Gastroesophageal sphincter (tissue), 4 donors: ENCODE measurements at regions not wholly inside any gene's neighbourhood (a gene's known extent, or its start where the extent isn't known, plus 50 kb on each side); places are given as distances from the start of the nearest gene placed in this dataset.

Experiments used
- ATAC-seq: fragments of 150-250 bp; one replicate; pipeline ENCODE4 v1.9.1; 2016; ENCODE audit warnings: mild to moderate bottlenecking, moderate library complexity
- H3K27ac ChIP-seq, 4 donors: fragments of 200-600 bp; sonication (generic) in 3 of 4; 1 replicate in 3 of 4; 2 replicates in 1 of 4; pipeline ENCODE4 v1.5.1; 2016 to 2019
- H3K27me3 ChIP-seq: fragments of 200-600 bp; sonication (generic); one replicate; pipeline ENCODE4 v1.5.1; 2019
- H3K36me3 ChIP-seq, 2 donors: fragments of 200-600 bp; sonication (generic); one replicate each; pipeline ENCODE4 v1.5.1; 2019; ENCODE audit warnings: control low read depth in 1 of 2
- H3K4me1 ChIP-seq, 3 donors: fragments of 200-600 bp; sonication (generic); 1 replicate in 2 of 3; 2 replicates in 1 of 3; pipeline ENCODE4 v1.5.1; 2016 to 2019; ENCODE audit warnings: control low read depth in 2 of 3
- H3K4me3 ChIP-seq, 2 donors: fragments of 200-600 bp; sonication (generic); one replicate each; pipeline ENCODE4 v1.5.1; 2019; ENCODE audit warnings: mild to moderate bottlenecking in 1 of 2, moderate library complexity in 1 of 2
- H3K9me3 ChIP-seq, 3 donors: fragments of 200-600 bp; sonication (generic); one replicate each; pipeline ENCODE4 v1.5.1; 2017 to 2019; ENCODE audit warnings: control low read depth in 2 of 3
- CTCF ChIP-seq, 4 experiments: fragments of 200-600 bp in 2 of 4; fragments of 450-650 bp in 2 of 4; sonication (generic) in 1 of 4; IDR thresholded peaks; one replicate each; pipeline ENCODE4 v1.5.1; 2017 to 2019; ENCODE audit warnings: antibody characterized with exemption in 4 of 4, mild to moderate bottlenecking in 2 of 4, moderate library complexity in 2 of 4
- EP300 ChIP-seq: sonication (generic); formaldehyde crosslinking; IDR thresholded peaks from one replicate; pipeline ENCODE4 v1.6.1; 2017; ENCODE audit warnings: antibody characterized with exemption, mild to moderate bottlenecking
- POLR2A ChIP-seq, 2 donors: fragments of 450-650 bp; IDR thresholded peaks; one replicate each; pipeline ENCODE4 v1.6.1; 2017; ENCODE audit warnings: antibody characterized with exemption in 2 of 2, mild to moderate bottlenecking in 2 of 2, moderate library complexity in 1 of 2
- POLR2AphosphoS5 ChIP-seq: sonication (generic); formaldehyde crosslinking; IDR thresholded peaks from one replicate; pipeline ENCODE4 v1.6.1; 2017; ENCODE audit warnings: antibody characterized with exemption
- WGBS, 2 donors: methylation state at CpG; one replicate each; pipeline ENCODE4 v1.1.5; 2018; ENCODE audit warnings: low coverage in 1 of 2; 5-methylcytosine and 5-hydroxymethylcytosine counted together

GRCh38 chr3:104933972-104934371, 432.7 kb upstream of the ALCAM start:
- Histone ChIP-seq H3K36me3 (no peaks in the 10 kb centered on the region), H3K4me3 (no peak overlapping the region), H3K27ac (no peak overlapping the region), H3K4me1 (no peaks in the 10 kb centered on the region), H3K27me3 (no peaks in the 10 kb centered on the region), H3K9me3 (no peaks in the 10 kb centered on the region)
- TF ChIP-seq POLR2A (IDR thresholded peaks at IDR 0.05) (no peak), CTCF (IDR thresholded peaks at IDR 0.05) (no peak)
- ATAC-seq = peak; percentile 10
- 94 to 100% methylated on average over 2 of the region's 3 CpGs for WGBS, 2 donors

GRCh38 chr3:104935613-104936012, 431.1 kb upstream of the ALCAM start:
- no peak for ATAC-seq
- H3K4me1 ChIP-seq = no peaks in the 10 kb centered on the region
- TF ChIP-seq POLR2A (IDR thresholded peaks at IDR 0.05) (no peak), CTCF (IDR thresholded peaks at IDR 0.05) (no peak), EP300 (no peak), POLR2AphosphoS5 (no peak)

GRCh38 chr3:104939196-104939595, 427.5 kb upstream of the ALCAM start:
- H3K4me1 ChIP-seq = no peaks in the 10 kb centered on the region
- H3K36me3 ChIP-seq = no peaks in the 10 kb centered on the region
- TF ChIP-seq POLR2AphosphoS5 (no peak), EP300 (no peak), CTCF (IDR thresholded peaks at IDR 0.05) (no peak), POLR2A (IDR thresholded peaks at IDR 0.05) (no peak)
- H3K27me3 ChIP-seq = no peaks in the 10 kb centered on the region
- no peak for ATAC-seq
- H3K4me3 ChIP-seq = no peak overlapping the region
- H3K27ac ChIP-seq = no peak overlapping the region
- WGBS, 2 donors = 53 to 80% methylated on average over 1 of the region's 1 CpG
- no peaks in the 10 kb centered on the region for H3K9me3 ChIP-seq

More at GRCh38 chr3:104935613-104936012, 431.1 kb upstream of the ALCAM start:
- Histone ChIP-seq H3K27me3 (no peaks in the 10 kb centered on the region), H3K4me3 (no peak overlapping the region), H3K36me3 (no peaks in the 10 kb centered on the region), H3K9me3 (no peaks in the 10 kb centered on the region), H3K27ac (no peak overlapping the region)

GRCh38 chr3:104941785-104942184, 424.9 kb upstream of the ALCAM start:
- Histone ChIP-seq H3K27ac (no peak overlapping the region), H3K4me3 (no peak overlapping the region), H3K27me3 (no peaks in the 10 kb centered on the region), H3K4me1 (no peaks in the 10 kb centered on the region), H3K9me3 (no peaks in the 10 kb centered on the region), H3K36me3 (no peaks in the 10 kb centered on the region)
- ATAC-seq = no peak
- 65% methylated on average over 1 of the region's 1 CpG; no CpG with 5 or more reads in 1 of the 2 donors for WGBS, 2 donors
- no peak for TF ChIP-seq POLR2A (IDR thresholded peaks at IDR 0.05)
- TF ChIP-seq EP300 = no peak
- no peak for TF ChIP-seq CTCF (IDR thresholded peaks at IDR 0.05)
- no peak for TF ChIP-seq POLR2AphosphoS5

- Histone ChIP-seq H3K36me3 (no peaks in the 10 kb centered on the region), H3K27ac (no peak overlapping the region), H3K4me3 (no peak overlapping the region), H3K9me3 (no peaks in the 10 kb centered on the region), H3K4me1 (no peaks in the 10 kb centered on the region), H3K27me3 (no peaks in the 10 kb centered on the region)
- TF ChIP-seq CTCF (IDR thresholded peaks at IDR 0.05) (no peak), POLR2AphosphoS5 (no peak), POLR2A (IDR thresholded peaks at IDR 0.05) (no peak), EP300 (no peak)
- WGBS, 2 donors = 80 to 86% methylated on average over 1 of the region's 1 CpG
- ATAC-seq = no peak
Observed at GRCh38 chr3:104943974-104944373, 422.7 kb upstream of the ALCAM start.
